ENCODE measurements at regions not wholly inside any gene's neighbourhood (a gene's known extent, or its start where the extent isn't known, plus 50 kb on each side); places are given as distances from the start of the nearest gene placed in this dataset.
A peak's percentile ranks its signal among the peaks of the same experiment; 100 is the strongest.

DNA sequence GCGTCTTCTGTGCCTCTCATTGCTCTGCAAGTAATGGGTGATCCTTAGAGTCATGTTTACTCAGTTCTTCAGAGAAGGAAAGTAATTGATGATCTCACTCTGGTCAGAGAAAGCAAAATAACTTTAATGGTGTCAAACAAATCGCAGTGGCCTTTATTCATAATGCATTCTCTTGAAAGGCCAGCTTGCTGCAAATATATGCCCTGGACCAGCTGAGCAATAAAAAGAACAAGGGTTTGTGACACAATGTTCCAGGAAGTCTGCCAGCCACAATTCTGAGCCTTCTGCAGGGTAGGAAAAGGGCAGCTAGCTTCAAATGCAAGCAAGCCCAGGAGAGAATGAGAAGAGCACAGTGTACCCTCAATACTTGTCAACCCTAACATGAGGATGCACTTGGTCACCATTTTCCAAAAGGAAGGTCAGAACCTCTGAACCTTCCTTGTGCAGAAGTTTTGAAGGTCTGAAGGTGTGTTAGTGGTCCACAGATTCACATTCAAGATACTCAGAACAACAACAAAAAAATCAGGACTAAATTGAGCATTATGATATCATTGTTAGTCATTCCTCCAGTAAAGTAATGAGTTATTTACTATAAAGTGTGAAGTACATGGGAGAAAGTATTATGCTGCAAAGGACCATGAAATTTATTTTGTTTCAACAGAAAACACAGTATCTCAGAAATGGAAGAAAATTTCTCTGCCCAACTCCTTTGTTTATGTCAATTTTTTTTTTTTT, 355.6 kb downstream of the PAX3 start:
- H3K27me3 ChIP-seq = no peaks in the 10 kb centered on the region
- intact Hi-C loops (cut with DNase I) = no loop called here
- peak; percentile 6 to 38 (median 18) for DNase-seq
- TF ChIP-seq, protein P1, sequence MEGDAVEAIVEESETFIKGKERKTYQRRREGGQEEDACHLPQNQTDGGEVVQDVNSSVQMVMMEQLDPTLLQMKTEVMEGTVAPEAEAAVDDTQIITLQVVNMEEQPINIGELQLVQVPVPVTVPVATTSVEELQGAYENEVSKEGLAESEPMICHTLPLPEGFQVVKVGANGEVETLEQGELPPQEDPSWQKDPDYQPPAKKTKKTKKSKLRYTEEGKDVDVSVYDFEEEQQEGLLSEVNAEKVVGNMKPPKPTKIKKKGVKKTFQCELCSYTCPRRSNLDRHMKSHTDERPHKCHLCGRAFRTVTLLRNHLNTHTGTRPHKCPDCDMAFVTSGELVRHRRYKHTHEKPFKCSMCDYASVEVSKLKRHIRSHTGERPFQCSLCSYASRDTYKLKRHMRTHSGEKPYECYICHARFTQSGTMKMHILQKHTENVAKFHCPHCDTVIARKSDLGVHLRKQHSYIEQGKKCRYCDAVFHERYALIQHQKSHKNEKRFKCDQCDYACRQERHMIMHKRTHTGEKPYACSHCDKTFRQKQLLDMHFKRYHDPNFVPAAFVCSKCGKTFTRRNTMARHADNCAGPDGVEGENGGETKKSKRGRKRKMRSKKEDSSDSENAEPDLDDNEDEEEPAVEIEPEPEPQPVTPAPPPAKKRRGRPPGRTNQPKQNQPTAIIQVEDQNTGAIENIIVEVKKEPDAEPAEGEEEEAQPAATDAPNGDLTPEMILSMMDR (IDR thresholded peaks at IDR 0.05) = no peak
- no peak for TF ChIP-seq POLR2A (IDR thresholded peaks at IDR 0.05)
- H3K36me3 ChIP-seq (replicated peaks in 1 of 2; ENCODE audit: insufficient read depth in 1 of 2, low read depth in 2 of 2) = no peaks in the 10 kb centered on the region
- H3K27ac ChIP-seq = peak overlapping the region in 1 of 4 donors; percentile 19
- peak; percentile 67 for ATAC-seq
- no peaks in the 10 kb centered on the region for H3K4me1 ChIP-seq
- H3K9me3 ChIP-seq = no peaks in the 10 kb centered on the region
- 36 to 52% methylated on average over 2 of the region's 2 CpGs for WGBS, 2 donors
- no peak overlapping the region for H3K4me3 ChIP-seq

DNA sequence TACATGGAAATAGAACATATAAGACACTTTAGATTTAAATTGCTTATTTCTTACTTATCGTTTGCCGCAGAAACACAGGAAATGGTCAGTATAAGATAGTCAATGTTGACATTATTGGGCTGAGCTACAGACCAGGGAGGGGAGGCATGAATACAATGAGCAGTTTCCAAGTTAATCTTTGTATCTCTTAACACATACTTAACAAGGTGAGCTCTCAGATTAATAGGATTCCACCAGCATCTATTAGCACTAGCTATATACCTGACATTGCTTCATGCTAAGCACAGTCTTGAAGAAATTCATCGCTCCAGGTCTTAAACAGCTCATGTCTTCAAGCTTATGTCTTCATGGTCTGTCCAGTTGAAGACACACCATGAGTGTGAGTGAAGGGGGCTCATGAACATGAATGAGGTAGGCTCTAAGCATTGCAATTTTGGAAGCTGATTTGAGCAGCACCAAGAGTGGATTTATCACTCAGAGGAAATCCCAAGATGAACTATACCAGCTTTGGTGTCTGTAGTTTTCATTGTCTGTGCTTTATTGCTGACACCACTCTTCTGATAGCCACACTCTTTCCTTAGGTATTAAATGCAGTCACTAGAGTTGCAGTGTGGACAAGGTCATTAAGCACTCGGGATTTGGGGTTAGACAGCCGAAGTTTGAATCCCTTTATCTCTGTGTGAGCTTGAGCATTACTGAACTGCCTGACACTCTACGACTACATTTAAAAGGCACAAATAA, 359.3 kb upstream of the EPHA4 start:
- Histone ChIP-seq H3K4me3 (no peak overlapping the region), H3K27ac (no peak overlapping the region), H3K4me1 (no peaks in the 10 kb centered on the region), H3K9me3 (no peaks in the 10 kb centered on the region), H3K36me3 (replicated peaks in 1 of 2; ENCODE audit: insufficient read depth in 1 of 2, low read depth in 2 of 2) (no peaks in the 10 kb centered on the region), H3K27me3 (no peaks in the 10 kb centered on the region)
- ATAC-seq (no peak), DNase-seq (no peak)
- TF ChIP-seq, protein P1 (IDR thresholded peaks at IDR 0.05) = no peak
- TF ChIP-seq POLR2A (IDR thresholded peaks at IDR 0.05) = no peak
- intact Hi-C loops (cut with DNase I) = no loop called here
- 53 to 59% methylated on average over 6 of the region's 6 CpGs for WGBS, 2 donors

DNA sequence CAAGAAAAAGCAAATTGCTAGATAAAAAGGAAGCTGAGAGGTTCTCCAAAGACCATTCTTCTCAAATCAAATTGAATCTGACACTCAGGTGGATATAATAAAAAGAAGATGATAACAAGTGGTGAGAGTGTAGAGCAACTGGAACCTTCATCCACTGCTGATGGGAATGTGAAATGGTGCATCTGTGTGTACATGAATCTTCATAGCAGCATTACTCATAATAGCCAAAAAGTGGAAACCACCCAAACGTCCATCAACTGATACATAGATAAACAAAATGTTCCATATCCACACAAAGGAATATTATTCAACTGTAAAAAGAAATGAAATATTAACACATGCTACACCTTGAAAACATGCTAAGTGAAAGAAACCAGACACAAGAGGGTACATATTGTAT, 357.2 kb upstream of the EPHA4 start:
- TF ChIP-seq POLR2A (IDR thresholded peaks at IDR 0.05) = no peak
- no peaks in the 10 kb centered on the region for H3K9me3 ChIP-seq
- ATAC-seq (no peak), DNase-seq (no peak)
- H3K4me1 ChIP-seq = no peaks in the 10 kb centered on the region
- H3K27ac ChIP-seq = no peak overlapping the region
- H3K27me3 ChIP-seq = no peaks in the 10 kb centered on the region
- intact Hi-C loops (cut with DNase I) = no loop called here
- no peak overlapping the region for H3K4me3 ChIP-seq
- 28 to 33% methylated on average over 1 of the region's 1 CpG for WGBS, 2 donors
- no peaks in the 10 kb centered on the region for H3K36me3 ChIP-seq (replicated peaks in 1 of 2; ENCODE audit: insufficient read depth in 1 of 2, low read depth in 2 of 2)

DNA sequence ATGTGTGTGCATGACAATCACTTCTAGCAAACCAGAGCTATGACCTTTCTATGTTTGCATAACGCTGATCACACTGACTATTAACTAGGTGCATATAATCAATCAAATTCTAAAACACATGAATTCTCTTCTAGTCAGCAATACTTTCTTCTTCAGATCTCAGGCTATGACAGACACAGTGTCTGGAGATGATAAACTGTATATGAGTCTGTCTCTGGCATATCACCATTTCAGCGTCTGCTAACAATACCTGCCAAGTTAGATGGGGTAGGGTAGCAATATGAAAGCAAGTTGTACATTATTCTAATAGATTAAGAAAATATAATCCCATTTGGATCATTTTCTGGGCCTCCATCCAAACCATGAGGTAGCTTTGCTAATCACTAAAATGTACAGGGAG, 354.2 kb upstream of the EPHA4 start:
- DNase-seq (no peak), ATAC-seq (no peak)
- Histone ChIP-seq H3K36me3 (replicated peaks in 1 of 2; ENCODE audit: insufficient read depth in 1 of 2, low read depth in 2 of 2) (no peaks in the 10 kb centered on the region), H3K27ac (no peak overlapping the region), H3K4me3 (no peak overlapping the region), H3K4me1 (no peaks in the 10 kb centered on the region), H3K9me3 (no peaks in the 10 kb centered on the region), H3K27me3 (no peaks in the 10 kb centered on the region)
- no peak for TF ChIP-seq POLR2A (IDR thresholded peaks at IDR 0.05)
- TF ChIP-seq, protein P1 (IDR thresholded peaks at IDR 0.05) = no peak
- WGBS, 2 donors = 42 to 48% methylated on average over 2 of the region's 2 CpGs
- intact Hi-C loops (cut with DNase I) = no loop called here

DNA sequence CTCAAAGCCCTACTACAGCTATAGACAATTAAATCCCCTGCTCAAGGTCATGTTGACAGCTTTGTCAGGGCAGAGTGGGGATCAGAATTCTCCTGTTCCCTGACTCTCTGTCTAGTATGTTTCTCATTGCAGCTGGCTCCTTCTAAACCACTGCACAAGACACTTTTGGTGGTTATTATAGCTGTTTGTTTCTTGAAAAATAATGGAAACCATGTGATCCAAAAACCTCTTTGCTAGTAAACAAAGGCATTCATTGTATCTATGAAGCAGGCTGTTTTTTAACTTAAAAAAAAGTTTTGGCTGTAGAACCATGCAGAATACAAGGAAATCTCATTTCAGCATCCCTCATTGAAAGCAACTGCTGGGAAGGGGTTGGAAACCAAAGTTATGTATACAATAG, 352.5 kb upstream of the EPHA4 start:
- no peak for ATAC-seq
- Histone ChIP-seq H3K27me3 (no peaks in the 10 kb centered on the region), H3K36me3 (replicated peaks in 1 of 2; ENCODE audit: insufficient read depth in 1 of 2, low read depth in 2 of 2) (no peaks in the 10 kb centered on the region), H3K4me1 (no peaks in the 10 kb centered on the region), H3K27ac (no peak overlapping the region), H3K4me3 (no peak overlapping the region), H3K9me3 (no peaks in the 10 kb centered on the region)
- TF ChIP-seq POLR2A (IDR thresholded peaks at IDR 0.05) = no peak
- TF ChIP-seq, protein P1 (IDR thresholded peaks at IDR 0.05) = no peak
- intact Hi-C loops (cut with DNase I) = no loop called here
- no peak for DNase-seq
